GM23338 (cell line): ENCODE measurements at regions not wholly inside any gene's neighbourhood (a gene's known extent, or its start where the extent isn't known, plus 50 kb on each side); places are given as distances from the start of the nearest gene placed in this dataset.

Experiments used
- ATAC-seq: fragments of 200-7000 bp; cut with Tn5 transposase; 3 replicates; pipeline ENCODE4 v1.9.1; 2020
- DNase-seq: peaks from one replicate; pipeline ENCODE4 v3.0.0-alpha.2; 2015; ENCODE audit warnings: low spot score
- H2AFZ ChIP-seq: fragments of 200-600 bp; sonication (generic); 2 replicates; pipeline ENCODE4 v1.8.0; 2016; ENCODE audit warnings: antibody characterized with exemption, mild to moderate bottlenecking, moderate library complexity
- H3F3A ChIP-seq: fragments of 200-600 bp; sonication (generic); replicated peaks from 2 replicates; pipeline ENCODE4 v1.8.0; 2017; ENCODE audit warnings: antibody characterized with exemption, mixed run types, low read depth
- H3K27ac ChIP-seq: fragments of 200-600 bp; sonication (generic); 2 replicates; pipeline ENCODE4 v1.6.1; 2016; ENCODE audit warnings: low read depth
- H3K27me3 ChIP-seq: fragments of 200-600 bp; sonication (generic); 2 replicates; pipeline ENCODE4 v1.8.0; 2016; ENCODE audit warnings: mild to moderate bottlenecking, mixed run types, moderate library complexity; ENCODE audit not compliant: insufficient read depth
- H3K36me3 ChIP-seq: fragments of 200-600 bp; sonication (generic); 2 replicates; pipeline ENCODE4 v1.8.0; 2016; ENCODE audit warnings: mild to moderate bottlenecking; ENCODE audit not compliant: insufficient read depth
- H3K4me1 ChIP-seq: fragments of 200-600 bp; sonication (generic); 2 replicates; pipeline ENCODE4 v1.8.0; 2016; ENCODE audit warnings: mild to moderate bottlenecking, moderate library complexity; ENCODE audit not compliant: insufficient read depth
- H3K4me2 ChIP-seq: fragments of 200-600 bp; sonication (generic); 2 replicates; pipeline ENCODE4 v1.7.1; 2017; ENCODE audit warnings: mixed run types
- H3K4me3 ChIP-seq: fragments of 200-600 bp; sonication (generic); 2 replicates; pipeline ENCODE4 v1.6.1; 2016; ENCODE audit warnings: mixed run types
- H3K79me2 ChIP-seq: fragments of 200-600 bp; sonication (generic); replicated peaks from 2 replicates; pipeline ENCODE4 v1.8.0; 2017; ENCODE audit warnings: mild to moderate bottlenecking; ENCODE audit not compliant: insufficient read depth
- H3K9me2 ChIP-seq: fragments of 200-600 bp; sonication (generic); 2 replicates; pipeline ENCODE4 v1.8.0; 2017; ENCODE audit not compliant: insufficient read depth
- H4K20me1 ChIP-seq: fragments of 200-600 bp; sonication (generic); replicated peaks from 2 replicates; pipeline ENCODE4 v1.8.0; 2017; ENCODE audit warnings: mild to moderate bottlenecking; ENCODE audit not compliant: insufficient read depth
- H3K27ac Mint-ChIP-seq: 2 replicates; pipeline ENCODE4 v1.8.0; 2020; ENCODE audit warnings: inconsistent platforms, mild to moderate bottlenecking, moderate library complexity, mixed read lengths
- H3K27me3 Mint-ChIP-seq: 3 replicates; pipeline ENCODE4 v1.8.0; 2022; ENCODE audit warnings: low read depth, mild to moderate bottlenecking, moderate library complexity, mixed read lengths, inconsistent platforms; ENCODE audit not compliant: insufficient read depth, poor library complexity
- H3K36me3 Mint-ChIP-seq: 3 replicates; pipeline ENCODE4 v1.8.0; 2021; ENCODE audit warnings: low read depth, mild to moderate bottlenecking, inconsistent platforms, moderate library complexity, mixed read lengths
- H3K4me1 Mint-ChIP-seq: 3 replicates; pipeline ENCODE4 v1.8.0; 2020; ENCODE audit warnings: mild to moderate bottlenecking, inconsistent platforms, mixed read lengths
- H3K4me3 Mint-ChIP-seq: 3 replicates; pipeline ENCODE4 v1.8.0; 2021; ENCODE audit warnings: moderate library complexity, mild to moderate bottlenecking, inconsistent platforms, mixed read lengths
- H3K9me3 Mint-ChIP-seq: 3 replicates; pipeline ENCODE4 v1.8.0; 2020; ENCODE audit warnings: moderate library complexity, mild to moderate bottlenecking, inconsistent platforms, mixed read lengths
- CTCF ChIP-seq, 2 experiments: fragments of 200-600 bp in 1 of 2; sonication (generic) in 1 of 2; conservative IDR thresholded peaks; 2 replicates each; pipeline versions ENCODE4 v1.5.1 to v1.6.1; 2016 to 2017; ENCODE audit warnings: antibody characterized with exemption in 2 of 2, low read depth in 2 of 2, mild to moderate bottlenecking in 2 of 2, moderate library complexity in 1 of 2
- ETS1 ChIP-seq: IDR thresholded peaks from 2 replicates; pipeline ENCODE4 v1.6.1; 2016; ENCODE audit warnings: antibody characterized with exemption
- EZH2 ChIP-seq: fragments of 200-600 bp; sonication (generic); IDR thresholded peaks from one replicate; pipeline ENCODE4 v1.8.0; 2017; ENCODE audit warnings: antibody characterized with exemption, mild to moderate bottlenecking, low read depth; ENCODE audit not compliant: unreplicated experiment
- JUNB ChIP-seq: IDR thresholded peaks from one replicate; pipeline ENCODE4 v1.6.1; 2016; ENCODE audit warnings: antibody characterized with exemption; ENCODE audit not compliant: unreplicated experiment
- NANOG ChIP-seq: IDR thresholded peaks from 2 replicates; pipeline ENCODE4 v1.6.1; 2016; ENCODE audit warnings: antibody characterized with exemption, borderline replicate concordance
- POLR2AphosphoS5 ChIP-seq: IDR thresholded peaks from 2 replicates; pipeline ENCODE4 v1.6.1; 2016; ENCODE audit warnings: antibody characterized with exemption, low read depth
- REST ChIP-seq: IDR thresholded peaks from one replicate; pipeline ENCODE4 v1.6.1; 2018; ENCODE audit warnings: antibody characterized with exemption; ENCODE audit not compliant: unreplicated experiment
- STAT1 ChIP-seq: IDR thresholded peaks from one replicate; pipeline ENCODE4 v1.6.1; 2016; ENCODE audit warnings: antibody characterized with exemption; ENCODE audit not compliant: unreplicated experiment
- ZNF114 ChIP-seq: fragments of 250-450 bp; sonication (Bioruptor Pico); IDR thresholded peaks from 2 replicates; pipeline ENCODE4 v1.5.0; 2020; ENCODE audit warnings: mild to moderate bottlenecking, moderate library complexity

GRCh38 chr5:125228363-125229070 is 482.1 kb upstream of the ZNF608 start (continued):
- TF ChIP-seq POLR2AphosphoS5, result no peak
- TF ChIP-seq CTCF (conservative IDR thresholded peaks at IDR 0.05; ENCODE audit: low read depth in 2 of 2), result no peak
- TF ChIP-seq ZNF114 (CRISPR knock-in tag), result no peak
- TF ChIP-seq JUNB, result no peak
- no peak for TF ChIP-seq EZH2
- no peak for TF ChIP-seq ETS1
- TF ChIP-seq STAT1, result no peak
- no peak for TF ChIP-seq NANOG

GRCh38 chr5:125229556-125229955 is 483.1 kb upstream of the ZNF608 start:
- Mint-ChIP-seq H3K27ac (no peak overlapping the region), H3K36me3 (no peaks in the 10 kb centered on the region; the same call in 2 of the 3 replicates), H3K4me1 (peaks cover 5% of the 10 kb centered on the region; the same call in 2 of the 3 replicates), H3K9me3 (peaks cover 3% of the 10 kb centered on the region; the same call in 1 of the 3 replicates), H3K4me3 (no peak overlapping the region), H3K27me3 (peaks cover 6% of the 10 kb centered on the region)
- Histone ChIP-seq H3K4me2 (no peak overlapping the region), H3K27ac (no peak overlapping the region), H3F3A (no peaks in the 10 kb centered on the region), H3K9me2 (peaks cover 3% of the 10 kb centered on the region; the same call in 1 of the 2 replicates), H2AFZ (no peak overlapping the region), H3K79me2 (no peaks in the 10 kb centered on the region), H3K36me3 (no peaks in the 10 kb centered on the region), H4K20me1 (no peaks in the 10 kb centered on the region), H3K4me3 (no peak overlapping the region), H3K4me1 (peaks cover 4% of the 10 kb centered on the region; the same call in 1 of the 2 replicates), H3K27me3 (no peaks in the 10 kb centered on the region)
- no peak for ATAC-seq
- no peak for DNase-seq
- TF ChIP-seq ETS1, result no peak
- TF ChIP-seq EZH2, result no peak
- TF ChIP-seq REST, result no peak
- no peak for TF ChIP-seq NANOG
- TF ChIP-seq JUNB, result no peak
- no peak for TF ChIP-seq CTCF (conservative IDR thresholded peaks at IDR 0.05; ENCODE audit: low read depth in 2 of 2)
